Suprapubic skin (tissue), 4 donors: ENCODE measurements at regions not wholly inside any gene's neighbourhood (a gene's known extent, or its start where the extent isn't known, plus 50 kb on each side); places are given as distances from the start of the nearest gene placed in this dataset.

Experiments used
- DNase-seq, 2 donors: peaks; one replicate each; pipeline ENCODE4 v3.0.0-alpha.2; 2019; ENCODE audit warnings: low spot score in 2 of 2
- H3K27ac ChIP-seq: fragments of 200-600 bp; sonication (generic); one replicate; pipeline ENCODE4 v1.5.1; 2019
- H3K27me3 ChIP-seq: fragments of 200-600 bp; sonication (generic); one replicate; pipeline ENCODE4 v1.5.1; 2019
- H3K36me3 ChIP-seq: fragments of 200-600 bp; sonication (generic); one replicate; pipeline ENCODE4 v1.5.1; 2019
- H3K4me1 ChIP-seq: fragments of 200-600 bp; sonication (generic); one replicate; pipeline ENCODE4 v1.5.1; 2019
- H3K4me3 ChIP-seq: fragments of 200-600 bp; sonication (generic); one replicate; pipeline ENCODE4 v1.5.1; 2019; ENCODE audit warnings: mild to moderate bottlenecking
- H3K9me3 ChIP-seq: fragments of 200-600 bp; sonication (generic); one replicate; pipeline ENCODE4 v1.5.1; 2019
- CTCF ChIP-seq, 2 donors: fragments of 200-600 bp in 1 of 2; fragments of 450-650 bp in 1 of 2; sonication (generic) in 1 of 2; IDR thresholded peaks; one replicate each; pipeline ENCODE4 v1.5.1; 2016 to 2019; ENCODE audit warnings: antibody characterized with exemption in 2 of 2, mild to moderate bottlenecking in 1 of 2, moderate library complexity in 1 of 2
- EP300 ChIP-seq: sonication (generic); formaldehyde crosslinking; IDR thresholded peaks from one replicate; pipeline ENCODE4 v1.6.1; 2017; ENCODE audit warnings: antibody characterized with exemption
- POLR2A ChIP-seq, 2 donors: fragments of 450-650 bp; IDR thresholded peaks; one replicate each; pipeline ENCODE4 v1.6.1; 2017; ENCODE audit warnings: antibody characterized with exemption in 2 of 2, mild to moderate bottlenecking in 2 of 2, moderate library complexity in 2 of 2
- POLR2AphosphoS5 ChIP-seq, 3 donors: sonication (generic); formaldehyde crosslinking; IDR thresholded peaks; one replicate each; pipeline ENCODE4 v1.6.1; 2017; ENCODE audit warnings: antibody characterized with exemption in 3 of 3
- WGBS: methylation state at CpG from one replicate; pipeline ENCODE4 v1.1.5; 2018; 5-methylcytosine and 5-hydroxymethylcytosine counted together

DNA sequence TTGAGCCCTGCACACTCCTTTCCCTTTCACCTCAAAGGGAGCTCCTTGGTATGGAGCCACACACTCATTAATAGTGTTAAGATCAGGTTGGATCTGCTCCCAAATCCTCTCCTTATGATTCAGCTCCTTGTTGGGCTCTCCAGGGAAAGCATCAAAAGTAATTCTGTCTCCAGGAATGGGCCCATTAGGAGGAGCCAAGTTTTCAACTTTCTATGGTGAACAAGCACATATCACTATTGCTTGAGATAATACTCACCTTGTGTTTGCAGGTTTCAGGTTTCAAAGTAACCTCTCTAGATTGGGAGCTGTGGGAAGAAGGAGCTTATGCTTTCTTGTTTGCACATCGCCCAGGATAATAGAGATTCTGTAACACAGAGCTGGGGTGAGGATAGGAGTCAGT is 164.8 kb downstream of the TNFSF18 start:
- no peak for TF ChIP-seq EP300
- no peak for TF ChIP-seq CTCF (IDR thresholded peaks at IDR 0.05)
- TF ChIP-seq POLR2AphosphoS5 (IDR thresholded peaks at IDR 0.05), result no peak
- no peak for TF ChIP-seq POLR2A (IDR thresholded peaks at IDR 0.05)
- Histone ChIP-seq H3K36me3 (no peaks in the 10 kb centered on the region), H3K27me3 (no peaks in the 10 kb centered on the region), H3K9me3 (no peaks in the 10 kb centered on the region), H3K4me1 (peaks cover 4% of the 10 kb centered on the region), H3K4me3 (no peak overlapping the region), H3K27ac (no peak overlapping the region)
- 93% methylated on average over 1 of the region's 1 CpG for WGBS
- no peak for DNase-seq

DNA sequence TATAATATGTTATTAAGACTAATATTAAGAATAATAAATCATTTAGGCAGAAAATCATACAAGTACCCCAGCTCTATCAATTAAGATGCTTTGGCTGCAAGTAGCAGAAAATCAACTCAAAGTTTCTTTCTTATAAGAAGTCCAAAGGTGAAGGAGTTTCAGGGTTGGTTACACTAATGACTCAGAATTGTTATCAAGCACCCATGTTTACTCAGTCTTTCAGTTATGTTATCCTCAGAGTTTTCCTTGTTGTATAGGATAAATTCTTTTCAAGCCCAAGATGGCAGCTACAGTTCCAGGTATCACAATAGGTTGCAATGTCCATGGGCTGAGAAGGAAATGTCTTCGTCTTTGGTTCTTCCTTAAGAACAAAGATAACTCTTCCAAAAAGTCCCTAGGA is 163.6 kb downstream of the TNFSF18 start:
- 94% methylated on average over 1 of the region's 1 CpG for WGBS
- DNase-seq, result no peak
- H3K9me3 ChIP-seq, result no peaks in the 10 kb centered on the region
- H3K27me3 ChIP-seq, result no peaks in the 10 kb centered on the region
- no peak for TF ChIP-seq CTCF (IDR thresholded peaks at IDR 0.05)
- TF ChIP-seq EP300, result no peak
- TF ChIP-seq POLR2AphosphoS5 (IDR thresholded peaks at IDR 0.05), result no peak
- no peak for TF ChIP-seq POLR2A (IDR thresholded peaks at IDR 0.05)
- peaks cover 4% of the 10 kb centered on the region for H3K4me1 ChIP-seq
- no peaks in the 10 kb centered on the region for H3K36me3 ChIP-seq
- no peak overlapping the region for H3K27ac ChIP-seq
- H3K4me3 ChIP-seq, result no peak overlapping the region

GRCh38 chr1:172893146-172893841 is 157.4 kb downstream of the TNFSF18 start:
- WGBS, result 9% methylated on average over 1 of the region's 1 CpG
- Histone ChIP-seq H3K36me3 (no peaks in the 10 kb centered on the region), H3K27me3 (no peaks in the 10 kb centered on the region), H3K9me3 (no peaks in the 10 kb centered on the region), H3K27ac (no peak overlapping the region), H3K4me3 (no peak overlapping the region), H3K4me1 (peaks cover 23% of the 10 kb centered on the region)
- no peak for TF ChIP-seq POLR2A (IDR thresholded peaks at IDR 0.05)
- TF ChIP-seq POLR2AphosphoS5 (IDR thresholded peaks at IDR 0.05), result no peak
- TF ChIP-seq EP300, result no peak
- TF ChIP-seq CTCF (IDR thresholded peaks at IDR 0.05), result no peak
- no peak for DNase-seq

- Histone ChIP-seq H3K27me3 (no peaks in the 10 kb centered on the region), H3K9me3 (no peaks in the 10 kb centered on the region), H3K27ac (no peak overlapping the region), H3K4me1 (peaks cover 23% of the 10 kb centered on the region), H3K36me3 (no peaks in the 10 kb centered on the region), H3K4me3 (no peak overlapping the region)
- 57% methylated on average over 8 of the region's 8 CpGs for WGBS
- no peak for DNase-seq
- TF ChIP-seq POLR2AphosphoS5 (IDR thresholded peaks at IDR 0.05) (no peak), CTCF (IDR thresholded peaks at IDR 0.05) (no peak), POLR2A (IDR thresholded peaks at IDR 0.05) (no peak), EP300 (no peak)
Observed at GRCh38 chr1:172894349-172895049, 156.2 kb downstream of the TNFSF18 start.

- DNase-seq, result no peak
- TF ChIP-seq POLR2A (IDR thresholded peaks at IDR 0.05) (no peak), EP300 (no peak)
- no peak overlapping the region for H3K4me3 ChIP-seq
- 18% methylated on average over 5 of the region's 5 CpGs for WGBS
- no peaks in the 10 kb centered on the region for H3K27me3 ChIP-seq
- no peaks in the 10 kb centered on the region for H3K9me3 ChIP-seq
- H3K36me3 ChIP-seq, result no peaks in the 10 kb centered on the region
- H3K27ac ChIP-seq, result no peak overlapping the region
- H3K4me1 ChIP-seq, result peaks cover 23% of the 10 kb centered on the region
Observed at GRCh38 chr1:172895050-172895460, 155.7 kb downstream of the TNFSF18 start.
